CD14-positive monocyte (primary cell): ENCODE measurements at regions not wholly inside any gene's neighbourhood (a gene's known extent, or its start where the extent isn't known, plus 50 kb on each side); places are given as distances from the start of the nearest gene placed in this dataset.

Source experiments
- DNase-seq, 3 donors: peaks; one replicate each; pipeline ENCODE4 v3.0.0-alpha.2; 2011 to 2022
- H2AFZ ChIP-seq: 2 replicates; pipeline ENCODE4 v1.6.0; 2012; ENCODE audit warnings: mild to moderate bottlenecking, low read depth, low read length, inconsistent platforms; ENCODE audit not compliant: insufficient read depth, poor library complexity, severe bottlenecking
- H3K27ac ChIP-seq, 2 donors: 1 replicate in 1 of 2; 2 replicates in 1 of 2; pipeline ENCODE4 v1.5.1; 2012 to 2013; ENCODE audit warnings: low read length in 2 of 2, control low read depth in 1 of 2, inconsistent platforms in 1 of 2, low read depth in 1 of 2, mild to moderate bottlenecking in 1 of 2
- H3K27me3 ChIP-seq, 2 donors: one replicate each; pipeline versions ENCODE4 v1.6.0 to v1.6.1; 2011 to 2013; ENCODE audit warnings: low read length in 2 of 2; ENCODE audit not compliant: control insufficient read depth in 2 of 2, insufficient read depth in 2 of 2
- H3K36me3 ChIP-seq, 2 donors: replicated peaks in 1 of 2; 1 replicate in 1 of 2; 2 replicates in 1 of 2; pipeline versions ENCODE4 v1.5.1 to v1.6.1; 2012 to 2013; ENCODE audit warnings: low read length in 2 of 2, control low read depth in 1 of 2, inconsistent platforms in 1 of 2, mild to moderate bottlenecking in 1 of 2; ENCODE audit not compliant: insufficient read depth in 2 of 2, control insufficient read depth in 1 of 2
- H3K4me1 ChIP-seq, 2 donors: 1 replicate in 1 of 2; 2 replicates in 1 of 2; pipeline versions ENCODE4 v1.5.1 to v1.6.1; 2012 to 2013; ENCODE audit warnings: low read length in 2 of 2, control low read depth in 1 of 2, inconsistent platforms in 1 of 2, mild to moderate bottlenecking in 1 of 2, moderate library complexity in 1 of 2; ENCODE audit not compliant: insufficient read depth in 2 of 2, control insufficient read depth in 1 of 2
- H3K4me2 ChIP-seq: replicated peaks from 2 replicates; pipeline ENCODE3; 2012; ENCODE audit warnings: low read length, moderate library complexity, mild to moderate bottlenecking; ENCODE audit not compliant: poor library complexity, severe bottlenecking; ENCODE audit errors: extremely low read depth
- H3K4me3 ChIP-seq, 3 experiments: fragments of 200-600 bp in 1 of 3; sonication (generic) in 1 of 3; replicated peaks in 1 of 3; 1 replicate in 2 of 3; 2 replicates in 1 of 3; pipeline ENCODE4 v1.5.1; 2011 to 2013; ENCODE audit warnings: low read length in 3 of 3, mild to moderate bottlenecking in 3 of 3, control low read depth in 2 of 3, low read depth in 2 of 3, inconsistent platforms in 1 of 3, moderate library complexity in 1 of 3
- H3K79me2 ChIP-seq: 2 replicates; pipeline ENCODE4 v1.6.0; 2012; ENCODE audit warnings: mild to moderate bottlenecking, control low read depth, inconsistent platforms, low read length, moderate library complexity; ENCODE audit not compliant: insufficient read depth
- H3K9ac ChIP-seq: 2 replicates; pipeline ENCODE4 v1.6.0; 2017; ENCODE audit warnings: low read length, mild to moderate bottlenecking; ENCODE audit not compliant: insufficient read depth, poor library complexity, severe bottlenecking
- H3K9me3 ChIP-seq, 2 donors: replicated peaks in 1 of 2; 1 replicate in 1 of 2; 2 replicates in 1 of 2; pipeline versions ENCODE4 v1.5.1 to v1.6.1; 2012 to 2013; ENCODE audit warnings: low read length in 2 of 2, control low read depth in 1 of 2; ENCODE audit not compliant: control insufficient read depth in 1 of 2, insufficient read depth in 1 of 2
- H4K20me1 ChIP-seq: 2 replicates; pipeline ENCODE4 v1.6.0; 2012; ENCODE audit warnings: mild to moderate bottlenecking, low read length, control low read depth, moderate library complexity; ENCODE audit not compliant: insufficient read depth
- H3K27ac Mint-ChIP-seq, 7 donors: one replicate each; pipeline ENCODE4 v1.8.0; 2020; ENCODE audit warnings: mild to moderate bottlenecking in 7 of 7, mixed read lengths in 7 of 7, moderate library complexity in 6 of 7, inconsistent platforms in 2 of 7
- H3K27me3 Mint-ChIP-seq, 3 donors: one replicate each; pipeline ENCODE4 v1.8.0; 2021 to 2022; ENCODE audit warnings: low read depth in 3 of 3, mild to moderate bottlenecking in 3 of 3, mixed read lengths in 3 of 3, moderate library complexity in 3 of 3, inconsistent platforms in 1 of 3
- H3K36me3 Mint-ChIP-seq, 2 donors: one replicate each; pipeline ENCODE4 v1.8.0; 2020; ENCODE audit warnings: mixed read lengths in 2 of 2, inconsistent platforms in 1 of 2, mild to moderate bottlenecking in 1 of 2
- H3K4me1 Mint-ChIP-seq: one replicate; pipeline ENCODE4 v1.8.0; 2020; ENCODE audit warnings: mild to moderate bottlenecking, mixed read lengths
- H3K4me3 Mint-ChIP-seq, 2 donors: one replicate each; pipeline ENCODE4 v1.8.0; 2020; ENCODE audit warnings: mild to moderate bottlenecking in 2 of 2, mixed read lengths in 2 of 2, moderate library complexity in 1 of 2
- H3K9me3 Mint-ChIP-seq, 7 donors: one replicate each; pipeline ENCODE4 v1.8.0; 2020 to 2022; ENCODE audit warnings: mixed read lengths in 7 of 7, mild to moderate bottlenecking in 6 of 7, moderate library complexity in 6 of 7, inconsistent platforms in 2 of 7
- WGBS: methylation state at CpG from one replicate; pipeline ENCODE4 v1.1.5; 2013; ENCODE audit warnings: missing lambda C conversion rate; ENCODE audit not compliant: insufficient coverage; 5-methylcytosine and 5-hydroxymethylcytosine counted together
- intact Hi-C, 2 donors: fragments of 100-400 bp; cut with micrococcal nuclease; formaldehyde crosslinking; loops; one replicate each; pipeline versions ENCODE4 v1.15.0 to v1.15.1; 2023
- TF ChIP-seq, protein P1 (sequence below): fragments of 200-600 bp; IDR thresholded peaks from one replicate; pipeline ENCODE4 v1.8.0; 2022; ENCODE audit warnings: antibody characterized with exemption, mild to moderate bottlenecking

DNA sequence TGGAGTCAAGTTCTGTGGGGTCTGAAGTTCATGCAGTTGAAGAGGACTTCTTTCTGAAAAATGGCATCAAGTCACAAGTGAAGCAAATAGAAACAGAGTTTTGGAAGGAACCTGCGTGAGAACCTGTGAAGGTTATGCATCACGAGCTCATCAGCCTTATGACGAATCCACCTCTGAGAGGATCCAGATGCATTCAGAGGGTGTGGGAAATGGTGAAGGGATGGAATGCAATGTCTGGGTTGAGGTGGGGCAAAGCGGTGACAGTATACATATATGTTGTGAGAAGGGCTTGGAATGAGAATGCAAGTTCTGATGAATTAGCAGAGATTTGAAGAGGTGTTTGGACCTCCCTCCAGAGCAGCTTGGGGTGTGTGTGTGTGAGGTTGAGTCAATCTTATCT lies 382.1 kb upstream of the TBL1XR1 start:
- no peak overlapping the region for H3K4me3 Mint-ChIP-seq
- H3K27ac Mint-ChIP-seq: no peak overlapping the region
- H3K36me3 Mint-ChIP-seq: no peaks in the 10 kb centered on the region
- 90% methylated on average over 4 of the region's 4 CpGs for WGBS
- H3K27me3 Mint-ChIP-seq: peaks cover 0 to 3% (median 0%) of the 10 kb centered on the region in 3 donors
- intact Hi-C loops: no loop called here
- no peaks in the 10 kb centered on the region for H3K9me3 ChIP-seq
- H3K4me3 ChIP-seq: no peak overlapping the region
- H3K36me3 ChIP-seq: no peaks in the 10 kb centered on the region
- no peak overlapping the region for H3K4me2 ChIP-seq
- H3K4me1 ChIP-seq: peaks cover 0 to 7% of the 10 kb centered on the region in 2 donors
- H3K9ac ChIP-seq: no peak overlapping the region
- no peak overlapping the region for H3K27ac ChIP-seq
- no peaks in the 10 kb centered on the region for H3K27me3 ChIP-seq
- H4K20me1 ChIP-seq: no peaks in the 10 kb centered on the region
- no peaks in the 10 kb centered on the region for H3K9me3 Mint-ChIP-seq
- peaks cover 13% of the 10 kb centered on the region for H3K4me1 Mint-ChIP-seq
- no peak for DNase-seq
- H3K79me2 ChIP-seq: no peaks in the 10 kb centered on the region
- H2AFZ ChIP-seq: no peak overlapping the region
- TF ChIP-seq, protein P1, sequence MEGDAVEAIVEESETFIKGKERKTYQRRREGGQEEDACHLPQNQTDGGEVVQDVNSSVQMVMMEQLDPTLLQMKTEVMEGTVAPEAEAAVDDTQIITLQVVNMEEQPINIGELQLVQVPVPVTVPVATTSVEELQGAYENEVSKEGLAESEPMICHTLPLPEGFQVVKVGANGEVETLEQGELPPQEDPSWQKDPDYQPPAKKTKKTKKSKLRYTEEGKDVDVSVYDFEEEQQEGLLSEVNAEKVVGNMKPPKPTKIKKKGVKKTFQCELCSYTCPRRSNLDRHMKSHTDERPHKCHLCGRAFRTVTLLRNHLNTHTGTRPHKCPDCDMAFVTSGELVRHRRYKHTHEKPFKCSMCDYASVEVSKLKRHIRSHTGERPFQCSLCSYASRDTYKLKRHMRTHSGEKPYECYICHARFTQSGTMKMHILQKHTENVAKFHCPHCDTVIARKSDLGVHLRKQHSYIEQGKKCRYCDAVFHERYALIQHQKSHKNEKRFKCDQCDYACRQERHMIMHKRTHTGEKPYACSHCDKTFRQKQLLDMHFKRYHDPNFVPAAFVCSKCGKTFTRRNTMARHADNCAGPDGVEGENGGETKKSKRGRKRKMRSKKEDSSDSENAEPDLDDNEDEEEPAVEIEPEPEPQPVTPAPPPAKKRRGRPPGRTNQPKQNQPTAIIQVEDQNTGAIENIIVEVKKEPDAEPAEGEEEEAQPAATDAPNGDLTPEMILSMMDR: no peak

DNA sequence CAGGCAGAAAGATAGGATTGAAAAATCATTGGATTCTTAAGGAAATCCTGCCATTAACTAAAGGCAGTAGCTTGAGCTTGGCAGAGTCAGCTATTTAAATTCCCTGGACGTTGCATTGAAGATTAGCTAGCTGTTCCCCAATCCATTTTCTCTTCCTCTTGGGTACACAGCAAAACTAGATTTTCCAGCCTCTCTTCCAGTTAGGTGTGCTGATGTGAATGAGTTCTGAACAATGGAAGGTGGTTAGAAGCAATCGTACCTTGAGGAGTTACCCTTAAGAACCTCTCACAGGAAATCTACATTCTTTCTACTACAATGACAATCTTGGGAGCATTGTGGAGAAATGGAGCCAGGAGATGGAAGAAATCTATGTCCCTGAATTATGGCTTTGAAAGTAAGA lies 383.2 kb upstream of the TBL1XR1 start:
- Histone ChIP-seq H3K4me3 (no peak overlapping the region), H3K4me2 (no peak overlapping the region), H3K27ac (no peak overlapping the region), H3K4me1 (peaks cover 0 to under 1% of the 10 kb centered on the region in 2 donors), H3K9ac (no peak overlapping the region), H4K20me1 (no peaks in the 10 kb centered on the region), H3K27me3 (no peaks in the 10 kb centered on the region), H3K36me3 (no peaks in the 10 kb centered on the region), H3K9me3 (no peaks in the 10 kb centered on the region), H2AFZ (no peak overlapping the region), H3K79me2 (no peaks in the 10 kb centered on the region)
- Mint-ChIP-seq H3K4me1 (peaks cover 5% of the 10 kb centered on the region), H3K9me3 (no peaks in the 10 kb centered on the region), H3K27ac (no peak overlapping the region), H3K4me3 (no peak overlapping the region), H3K36me3 (no peaks in the 10 kb centered on the region), H3K27me3 (peaks cover 0 to 3% (median 0%) of the 10 kb centered on the region in 3 donors)
- TF ChIP-seq, protein P1: no peak
- no peak for DNase-seq
- intact Hi-C loops: no loop called here
- no CpG with 5 or more reads among the region's 2 CpGs for WGBS
